ENCODE measurements at regions not wholly inside any gene's neighbourhood (a gene's known extent, or its start where the extent isn't known, plus 50 kb on each side); places are given as distances from the start of the nearest gene placed in this dataset.
"Not testable (repeated sequence)": the region's sequence is repeated elsewhere in the genome, so short reads cannot be mapped to it uniquely, and the experiment has no call there.

- H3K4me3 ChIP-seq (ENCODE audit: low read depth, low read length): no peak overlapping the region
Observed at GRCh38 chr4:43651991-43652390, 759.5 kb downstream of the GRXCR1 start.

GRCh38 chr4:43659547-43659946, 767.0 kb downstream of the GRXCR1 start:
- not testable (repeated sequence) for DNase-seq (ENCODE audit: low read depth)

More at GRCh38 chr4:43651991-43652390, 759.5 kb downstream of the GRXCR1 start:
- DNase-seq (ENCODE audit: low read depth): no peak
- no peak for TF ChIP-seq CTCF (IDR thresholded peaks at IDR 0.05; ENCODE audit: low read depth, low read length, missing control alignments)

GRCh38 chr4:43672265-43672885, 776.2 kb downstream of the KCTD8 start:
- H3K4me3 ChIP-seq (ENCODE audit: low read depth, low read length); DNase-seq (ENCODE audit: low read depth): not testable (repeated sequence)

More at GRCh38 chr4:43659547-43659946, 767.0 kb downstream of the GRXCR1 start:
- H3K4me3 ChIP-seq (ENCODE audit: low read depth, low read length): not testable (repeated sequence)

- H3K4me3 ChIP-seq (ENCODE audit: low read depth, low read length): no peak overlapping the region
- DNase-seq (ENCODE audit: low read depth): no peak
- no peak for TF ChIP-seq CTCF (IDR thresholded peaks at IDR 0.05; ENCODE audit: low read depth, low read length, missing control alignments)
Observed at GRCh38 chr4:43680421-43680820, 768.2 kb downstream of the KCTD8 start.

GRCh38 chr4:43682551-43682950, 766.1 kb downstream of the KCTD8 start:
- TF ChIP-seq CTCF (IDR thresholded peaks at IDR 0.05; ENCODE audit: low read depth, low read length, missing control alignments): no peak
- no peak overlapping the region for H3K4me3 ChIP-seq (ENCODE audit: low read depth, low read length)
- DNase-seq (ENCODE audit: low read depth): no peak

GRCh38 chr4:43690116-43690515, 758.5 kb downstream of the KCTD8 start:
- no peak overlapping the region for H3K4me3 ChIP-seq (ENCODE audit: low read depth, low read length)
- DNase-seq (ENCODE audit: low read depth): no peak
- TF ChIP-seq CTCF (IDR thresholded peaks at IDR 0.05; ENCODE audit: low read depth, low read length, missing control alignments): no peak

GRCh38 chr4:43693876-43694275, 754.7 kb downstream of the KCTD8 start:
- DNase-seq (ENCODE audit: low read depth): no peak
- TF ChIP-seq CTCF (IDR thresholded peaks at IDR 0.05; ENCODE audit: low read depth, low read length, missing control alignments): no peak
- no peak overlapping the region for H3K4me3 ChIP-seq (ENCODE audit: low read depth, low read length)

- no peak for DNase-seq (ENCODE audit: low read depth)
Observed at GRCh38 chr4:43709443-43709842, 739.2 kb downstream of the KCTD8 start.

More at GRCh38 chr4:43709443-43709842, 739.2 kb downstream of the KCTD8 start:
- no peak for TF ChIP-seq CTCF (IDR thresholded peaks at IDR 0.05; ENCODE audit: low read depth, low read length, missing control alignments)
- no peak overlapping the region for H3K4me3 ChIP-seq (ENCODE audit: low read depth, low read length)

Data from GM12864 (cell line).